Amniotic stem cell (primary cell): ENCODE measurements at regions not wholly inside any gene's neighbourhood (a gene's known extent, or its start where the extent isn't known, plus 50 kb on each side); places are given as distances from the start of the nearest gene placed in this dataset.
"Not testable (repeated sequence)": the region's sequence is repeated elsewhere in the genome, so short reads cannot be mapped to it uniquely, and the experiment has no call there.

Source experiments
- DNase-seq: peaks from one replicate; lab custom pipeline; 2025; lab: John Stamatoyannopoulos, UW

GRCh38 chr2:88999365-88999764 lies 307.9 kb downstream of the RPIA start:
- DNase-seq: no peak

GRCh38 chr2:89000235-89000634 lies 308.8 kb downstream of the RPIA start:
- DNase-seq: no peak

- DNase-seq: not testable (repeated sequence)
Measured at GRCh38 chr2:89004238-89004637, 312.8 kb downstream of the RPIA start.

DNA sequence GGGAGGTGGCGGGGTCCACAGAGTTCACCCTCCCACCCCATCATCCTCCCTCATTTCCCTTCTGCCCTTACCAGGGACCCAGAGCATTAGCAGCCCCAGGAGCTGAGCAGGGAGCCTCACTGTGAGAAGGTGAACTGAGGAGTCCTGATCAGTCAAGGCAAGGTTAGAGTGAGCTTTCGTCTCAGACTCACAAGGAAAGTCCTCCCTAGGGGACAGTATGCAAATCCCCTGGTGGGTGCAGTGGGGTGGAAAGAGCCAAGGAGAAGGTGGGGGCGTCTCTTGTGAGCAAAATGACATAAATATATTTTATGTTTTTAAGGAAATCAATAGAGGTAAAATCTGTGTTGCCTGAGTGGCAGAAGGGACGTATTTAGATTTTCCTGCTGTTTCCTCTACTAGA lies 329.1 kb downstream of the RPIA start:
- not testable (repeated sequence) for DNase-seq

DNA sequence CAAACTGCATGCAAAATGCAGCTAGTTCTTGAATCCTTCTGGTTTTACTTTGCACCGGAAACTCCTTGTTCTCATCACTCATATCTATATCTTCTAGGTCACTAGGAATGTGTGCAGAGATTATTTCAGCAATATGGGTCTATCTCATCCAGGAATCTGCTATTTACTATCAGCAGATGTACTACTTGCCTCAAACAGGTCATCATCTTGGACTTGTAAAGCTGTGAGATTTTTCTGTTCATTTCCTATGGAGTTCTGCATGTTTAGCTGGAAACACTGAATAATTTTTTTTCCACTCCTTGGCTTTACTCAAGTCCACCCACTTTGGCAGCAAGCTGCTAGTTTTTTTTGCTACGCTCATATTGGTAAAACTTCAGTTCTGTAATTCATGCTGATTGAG lies 334.8 kb downstream of the RPIA start:
- DNase-seq: not testable (repeated sequence)

- DNase-seq: not testable (repeated sequence)
Measured at GRCh38 chr2:89027115-89027514, 335.6 kb downstream of the RPIA start.

GRCh38 chr2:89027536-89027935 lies 336.1 kb downstream of the RPIA start:
- not testable (repeated sequence) for DNase-seq

DNA sequence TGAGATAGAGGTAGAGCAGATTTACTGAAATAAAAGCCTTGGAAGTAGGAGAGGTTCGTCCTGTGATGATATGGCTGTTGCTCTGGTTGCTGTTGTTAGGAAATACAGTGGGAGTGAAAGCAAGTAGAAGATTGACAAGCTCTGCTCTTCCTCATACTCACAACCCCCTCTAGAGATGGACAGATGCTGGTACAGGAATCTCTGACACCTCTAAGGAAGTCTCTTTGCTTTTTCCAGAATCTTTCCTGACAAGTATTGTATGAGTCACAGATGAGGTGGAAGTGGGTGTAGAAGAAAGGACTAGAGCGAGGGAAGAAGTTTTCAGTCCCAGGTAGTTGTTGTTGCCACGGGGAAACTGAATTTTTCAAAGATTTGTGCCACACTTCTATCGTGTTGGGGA lies 337.8 kb downstream of the RPIA start:
- not testable (repeated sequence) for DNase-seq

DNA sequence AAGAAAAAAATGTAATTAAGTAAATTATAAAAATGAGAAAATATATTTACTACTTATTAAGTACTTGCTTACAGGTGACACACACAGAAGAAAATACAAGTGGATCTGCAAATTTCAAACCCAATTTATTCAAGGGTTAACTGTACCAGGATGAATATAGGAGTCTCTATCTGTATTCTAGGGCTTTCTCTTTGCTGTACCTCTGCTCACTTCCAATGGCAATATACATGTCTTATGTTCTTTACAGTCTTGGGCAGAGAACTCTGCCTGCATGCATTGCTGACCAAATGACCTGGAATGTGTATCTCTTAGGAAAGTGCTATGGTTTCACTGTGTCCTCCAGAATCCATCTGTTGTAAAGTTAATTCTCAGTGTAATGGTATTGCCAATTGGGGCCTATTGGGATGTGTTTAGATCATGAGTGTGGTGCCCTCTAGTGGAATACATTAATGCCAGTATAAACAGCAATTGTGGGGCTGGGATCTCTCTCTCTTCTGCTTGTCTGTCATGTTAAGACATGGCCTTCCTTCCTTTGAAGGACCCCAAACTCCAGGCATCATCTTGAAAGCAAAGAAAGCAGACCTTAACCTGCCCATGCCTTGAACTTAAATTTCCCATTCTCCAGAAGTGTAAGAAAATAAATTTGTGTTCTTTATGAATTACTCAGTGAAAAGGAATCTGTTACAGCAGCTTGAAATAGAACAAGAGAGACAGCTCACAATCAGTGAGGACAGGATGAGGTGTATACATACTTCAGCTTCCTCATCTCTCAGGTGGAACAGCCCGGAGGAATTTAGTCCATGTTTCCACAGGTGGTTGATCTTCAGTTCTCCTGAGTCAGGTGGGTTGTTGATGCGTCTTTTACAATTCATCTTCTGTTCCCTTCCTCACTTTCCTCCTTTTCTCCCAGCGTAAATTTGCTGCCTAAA lies 356.9 kb downstream of the RPIA start:
- not testable (repeated sequence) for DNase-seq

DNA sequence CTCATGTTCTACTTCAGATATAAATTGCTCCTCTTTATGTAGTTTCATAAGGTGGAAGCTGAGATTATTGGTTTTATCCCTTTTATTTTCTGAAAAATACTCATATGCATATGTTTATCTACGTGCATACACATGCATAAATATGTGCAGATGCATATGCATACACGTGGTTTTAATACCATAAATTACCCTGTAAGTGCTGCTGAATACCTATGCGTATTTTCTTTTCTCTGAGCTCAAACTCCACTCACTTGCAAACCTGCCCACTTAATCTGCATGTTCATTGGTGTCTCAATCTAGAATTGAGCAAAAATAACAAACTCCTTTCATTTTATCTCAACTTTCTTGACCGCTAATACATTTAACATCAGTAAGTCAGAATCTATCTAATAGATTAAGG lies 367.1 kb downstream of the RPIA start:
- not testable (repeated sequence) for DNase-seq

GRCh38 chr2:89061174-89061573 lies 369.7 kb downstream of the RPIA start:
- not testable (repeated sequence) for DNase-seq

GRCh38 chr2:89076771-89077170 lies 385.3 kb downstream of the RPIA start:
- not testable (repeated sequence) for DNase-seq

GRCh38 chr2:89092911-89093310 lies 401.4 kb downstream of the RPIA start:
- not testable (repeated sequence) for DNase-seq

- DNase-seq: not testable (repeated sequence)
Measured at GRCh38 chr2:89095060-89095459, 403.6 kb downstream of the RPIA start.

DNA sequence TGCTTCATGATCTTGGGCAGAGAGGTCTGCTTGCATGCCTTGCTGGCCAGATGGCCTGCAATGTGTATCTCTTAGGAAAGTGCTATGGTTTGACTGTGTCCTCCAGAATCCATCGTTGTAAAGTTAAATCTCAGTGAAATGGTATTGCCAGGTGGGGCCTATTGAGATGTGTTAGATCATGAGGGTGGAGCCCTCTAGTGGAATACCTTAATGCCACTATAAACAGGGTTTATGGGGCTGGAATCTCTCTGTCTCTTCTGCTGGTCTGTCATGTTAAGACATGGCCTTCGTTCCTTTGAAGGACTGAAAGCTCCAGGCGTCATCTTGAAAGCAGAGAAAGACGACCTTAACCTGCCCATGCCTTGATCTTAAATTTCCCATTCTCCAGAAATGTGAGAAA lies 411.1 kb downstream of the RPIA start:
- not testable (repeated sequence) for DNase-seq

DNA sequence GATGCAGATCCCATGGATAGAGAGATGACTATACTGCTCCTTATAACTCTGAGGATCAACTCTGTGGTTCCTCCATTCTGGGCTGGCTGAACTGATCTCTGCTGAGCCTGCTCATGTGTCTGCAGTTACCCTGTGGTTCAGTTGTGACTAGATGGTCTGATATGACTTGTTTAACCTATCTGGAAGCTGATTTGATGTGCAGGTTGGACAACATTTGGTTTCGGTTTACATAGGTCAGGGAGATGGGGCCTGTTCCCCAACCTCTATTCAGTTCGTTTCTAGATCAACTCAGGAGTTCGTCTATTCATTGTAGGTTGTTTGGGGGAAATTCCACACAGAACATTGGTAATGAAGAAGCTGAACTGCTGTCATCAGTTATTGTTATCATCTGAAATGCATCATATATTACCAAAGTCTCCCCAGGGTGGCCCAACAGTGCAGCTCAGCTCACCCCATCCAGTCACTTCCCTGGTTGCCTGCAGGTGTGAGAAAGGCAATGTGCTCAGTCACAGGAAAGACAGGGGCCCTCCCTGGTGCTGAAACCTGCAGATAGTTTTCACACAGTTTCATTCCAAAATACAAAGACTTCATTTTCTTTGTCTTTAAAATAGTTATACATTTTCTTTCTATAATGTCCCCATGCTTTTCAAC lies 415.0 kb downstream of the RPIA start:
- DNase-seq: not testable (repeated sequence)

DNA sequence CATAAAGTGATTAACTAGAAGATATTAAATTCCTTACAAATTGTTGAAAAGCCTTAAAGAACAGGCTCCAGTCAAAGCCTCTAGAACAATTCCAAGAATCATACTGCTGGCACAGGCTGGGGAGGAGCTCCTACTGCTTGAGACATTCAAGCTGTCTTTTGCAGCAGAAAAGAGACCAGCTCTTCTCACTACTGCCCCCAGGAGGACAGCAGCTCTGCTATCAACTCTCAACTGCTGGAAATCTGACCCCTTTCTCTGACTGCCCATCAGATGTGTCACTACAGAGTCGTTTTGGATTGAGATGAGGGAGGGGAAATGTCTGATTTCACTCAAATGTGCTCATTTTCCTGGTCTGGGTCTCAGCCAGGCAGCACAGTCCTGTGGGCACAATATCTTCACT lies 421.0 kb downstream of the RPIA start:
- DNase-seq: not testable (repeated sequence)

- DNase-seq: not testable (repeated sequence)
Measured at GRCh38 chr2:89113286-89113685, 421.8 kb downstream of the RPIA start.

DNA sequence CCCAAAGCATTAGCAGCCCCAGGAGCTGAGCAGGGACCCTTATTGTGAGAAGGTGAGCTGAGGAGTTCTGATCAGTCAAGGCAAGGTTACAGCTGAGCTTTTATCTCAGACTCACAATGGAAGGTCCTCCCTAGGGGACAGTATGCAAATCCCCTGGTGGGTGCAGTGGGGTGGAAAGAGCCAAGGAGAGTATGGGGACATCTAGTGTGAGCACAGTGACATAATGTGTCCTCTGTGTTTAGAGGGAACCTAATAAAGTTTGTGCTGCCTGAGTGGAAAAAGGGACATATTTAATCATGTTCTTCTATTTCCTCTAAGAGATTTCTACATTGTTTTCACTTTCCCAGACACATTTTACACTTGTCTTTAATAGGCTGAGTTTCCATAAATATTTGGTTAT lies 438.0 kb downstream of the RPIA start:
- DNase-seq: not testable (repeated sequence)

- not testable (repeated sequence) for DNase-seq
Measured at GRCh38 chr2:89130665-89131308, 439.3 kb downstream of the RPIA start.

- not testable (repeated sequence) for DNase-seq
Measured at GRCh38 chr2:89142959-89143358, 451.5 kb downstream of the RPIA start.

- DNase-seq: not testable (repeated sequence)
Measured at GRCh38 chr2:89145342-89145741, 453.9 kb downstream of the RPIA start.
